ENCODE measurements at regions not wholly inside any gene's neighbourhood (a gene's known extent, or its start where the extent isn't known, plus 50 kb on each side); places are given as distances from the start of the nearest gene placed in this dataset.

- DNase-seq: peak; percentile 84
Measured at GRCh38 chr6:105810105-105810921, 275.8 kb upstream of the PRDM1 start.

GRCh38 chr6:105808571-105808970 is 277.6 kb upstream of the PRDM1 start:
- DNase-seq: no peak

- no peak for DNase-seq
Measured at GRCh38 chr6:105807905-105808304, 278.2 kb upstream of the PRDM1 start.

GRCh38 chr6:105806486-105806920 is 279.6 kb upstream of the PRDM1 start:
- DNase-seq: no peak

- no peak for DNase-seq
Measured at GRCh38 chr6:105805501-105806023, 280.6 kb upstream of the PRDM1 start.

GRCh38 chr6:105804424-105804823 is 281.7 kb upstream of the PRDM1 start:
- no peak for DNase-seq

- DNase-seq: no peak
Measured at GRCh38 chr6:105804000-105804399, 282.1 kb upstream of the PRDM1 start.

- DNase-seq: no peak
Measured at GRCh38 chr6:105803442-105803841, 282.7 kb upstream of the PRDM1 start.

GRCh38 chr6:105802703-105803102 is 283.4 kb upstream of the PRDM1 start:
- no peak for DNase-seq

GRCh38 chr6:105800871-105801270 is 285.3 kb upstream of the PRDM1 start:
- no peak for DNase-seq

GRCh38 chr6:105800398-105800797 is 285.7 kb upstream of the PRDM1 start:
- DNase-seq: no peak

- peak; percentile 25 for DNase-seq
Measured at GRCh38 chr6:105799056-105799455, 287.1 kb upstream of the PRDM1 start.

- DNase-seq: no peak
Measured at GRCh38 chr6:105797983-105798453, 288.1 kb upstream of the PRDM1 start.

GRCh38 chr6:105797286-105797979 is 288.7 kb upstream of the PRDM1 start:
- no peak for DNase-seq

GRCh38 chr6:105795913-105796517 is 290.1 kb upstream of the PRDM1 start:
- no peak for DNase-seq

GRCh38 chr6:105795366-105795765 is 290.8 kb upstream of the PRDM1 start:
- DNase-seq: no peak

GRCh38 chr6:105794870-105795269 is 291.3 kb upstream of the PRDM1 start:
- no peak for DNase-seq

- no peak for DNase-seq
Measured at GRCh38 chr6:105794239-105794638, 291.9 kb upstream of the PRDM1 start.

GRCh38 chr6:105793130-105793529 is 293.0 kb upstream of the PRDM1 start:
- peak; percentile 58 for DNase-seq

- no peak for DNase-seq
Measured at GRCh38 chr6:105791583-105792318, 294.4 kb upstream of the PRDM1 start.

GRCh38 chr6:105791179-105791578 is 295.0 kb upstream of the PRDM1 start:
- no peak for DNase-seq

- DNase-seq: no peak
Measured at GRCh38 chr6:105790635-105791034, 295.5 kb upstream of the PRDM1 start.

GRCh38 chr6:105789935-105790334 is 296.2 kb upstream of the PRDM1 start:
- DNase-seq: no peak

All from GDM1 (cell line).